Body of pancreas (tissue), 4 donors: ENCODE measurements at regions not wholly inside any gene's neighbourhood (a gene's known extent, or its start where the extent isn't known, plus 50 kb on each side); places are given as distances from the start of the nearest gene placed in this dataset.

Source experiments
- ATAC-seq: fragments of 150-250 bp; one replicate; pipeline ENCODE4 v1.9.1; 2016
- DNase-seq, 4 donors: peaks; one replicate each; pipeline ENCODE4 v3.0.0-alpha.2; 2019
- H3K27ac ChIP-seq, 4 donors: fragments of 200-600 bp; sonication (generic); 1 replicate in 3 of 4; 2 replicates in 1 of 4; pipeline versions ENCODE4 v1.5.1 to v1.6.1; 2016 to 2019; ENCODE audit warnings: mild to moderate bottlenecking in 1 of 4, mixed read lengths in 1 of 4, moderate library complexity in 1 of 4
- H3K27me3 ChIP-seq, 2 donors: fragments of 200-600 bp; sonication (generic); one replicate each; pipeline ENCODE4 v1.6.0; 2016; ENCODE audit warnings: mild to moderate bottlenecking in 1 of 2
- H3K36me3 ChIP-seq, 2 donors: fragments of 200-600 bp; sonication (generic); replicated peaks in 1 of 2; 2 replicates each; pipeline ENCODE4 v1.5.1; 2016; ENCODE audit warnings: low read depth in 2 of 2; ENCODE audit not compliant: insufficient read depth in 1 of 2
- H3K4me1 ChIP-seq: fragments of 200-600 bp; sonication (generic); one replicate; pipeline ENCODE4 v1.6.0; 2016
- H3K4me3 ChIP-seq, 2 donors: fragments of 200-600 bp; sonication (generic); 1 replicate in 1 of 2; 2 replicates in 1 of 2; pipeline ENCODE4 v1.5.1; 2016 to 2019
- H3K9me3 ChIP-seq, 3 donors: fragments of 200-600 bp; sonication (generic); 1 replicate in 2 of 3; 2 replicates in 1 of 3; pipeline ENCODE4 v1.5.1; 2016
- CTCF ChIP-seq, 7 experiments: fragments of 450-650 bp in 4 of 7; fragments of 200-600 bp in 3 of 7; sonication (generic) in 3 of 7; IDR thresholded peaks; one replicate each; pipeline ENCODE4 v1.5.1; 2016 to 2019; ENCODE audit warnings: antibody characterized with exemption in 7 of 7
- POLR2A ChIP-seq, 3 donors: fragments of 450-650 bp; IDR thresholded peaks; one replicate each; pipeline ENCODE4 v1.6.1; 2016; ENCODE audit warnings: antibody characterized with exemption in 3 of 3, mild to moderate bottlenecking in 2 of 3
- WGBS, 2 donors: methylation state at CpG; one replicate each; pipeline ENCODE4 v1.1.5; 2017; 5-methylcytosine and 5-hydroxymethylcytosine counted together
- intact Hi-C: fragments of 100-400 bp; cut with DNase I; formaldehyde crosslinking; loops from one replicate; pipeline ENCODE4 v1.15.1; 2023

GRCh38 chr3:64410226-64410625 lies 185.0 kb upstream of the PRICKLE2 start:
- WGBS, 2 donors = 82 to 92% methylated on average over 6 of the region's 6 CpGs

GRCh38 chr3:64408770-64409169 lies 183.5 kb upstream of the PRICKLE2 start:
- Histone ChIP-seq H3K9me3 (no peaks in the 10 kb centered on the region), H3K4me3 (no peak overlapping the region), H3K27ac (no peak overlapping the region), H3K36me3 (no peaks in the 10 kb centered on the region), H3K4me1 (no peaks in the 10 kb centered on the region), H3K27me3 (no peaks in the 10 kb centered on the region)
- TF ChIP-seq POLR2A (IDR thresholded peaks at IDR 0.05) (no peak), CTCF (IDR thresholded peaks at IDR 0.05) (no peak)
- DNase-seq (no peak), ATAC-seq (no peak)
- intact Hi-C loops = no loop called here

More at GRCh38 chr3:64410226-64410625, 185.0 kb upstream of the PRICKLE2 start:
- no peak overlapping the region for H3K4me3 ChIP-seq
- H3K9me3 ChIP-seq = no peaks in the 10 kb centered on the region
- no peaks in the 10 kb centered on the region for H3K27me3 ChIP-seq
- DNase-seq (no peak), ATAC-seq (no peak)
- no peak overlapping the region for H3K27ac ChIP-seq
- intact Hi-C loops = no loop called here
- no peaks in the 10 kb centered on the region for H3K4me1 ChIP-seq
- no peaks in the 10 kb centered on the region for H3K36me3 ChIP-seq
- no peak for TF ChIP-seq POLR2A (IDR thresholded peaks at IDR 0.05)
- no peak for TF ChIP-seq CTCF (IDR thresholded peaks at IDR 0.05)

GRCh38 chr3:64406271-64406670 lies 181.0 kb upstream of the PRICKLE2 start:
- Histone ChIP-seq H3K9me3 (no peaks in the 10 kb centered on the region), H3K4me1 (no peaks in the 10 kb centered on the region), H3K36me3 (no peaks in the 10 kb centered on the region), H3K27me3 (no peaks in the 10 kb centered on the region), H3K4me3 (no peak overlapping the region), H3K27ac (no peak overlapping the region)
- no peak for ATAC-seq
- no peak for DNase-seq
- intact Hi-C loops = no loop called here
- TF ChIP-seq POLR2A (IDR thresholded peaks at IDR 0.05) = no peak
- TF ChIP-seq CTCF (IDR thresholded peaks at IDR 0.05) = no peak
- 74 to 77% methylated on average over 3 of the region's 3 CpGs for WGBS, 2 donors

GRCh38 chr3:64405211-64405835 lies 180.1 kb upstream of the PRICKLE2 start:
- 91 to 95% methylated on average over 1 of the region's 1 CpG for WGBS, 2 donors
- Histone ChIP-seq H3K36me3 (no peaks in the 10 kb centered on the region), H3K4me3 (no peak overlapping the region), H3K4me1 (no peaks in the 10 kb centered on the region), H3K27me3 (no peaks in the 10 kb centered on the region), H3K9me3 (no peaks in the 10 kb centered on the region), H3K27ac (no peak overlapping the region)
- TF ChIP-seq POLR2A (IDR thresholded peaks at IDR 0.05) (no peak), CTCF (IDR thresholded peaks at IDR 0.05) (no peak)
- DNase-seq = no peak
- no peak for ATAC-seq
- intact Hi-C loops = no loop called here

GRCh38 chr3:64400706-64401105 lies 175.4 kb upstream of the PRICKLE2 start:
- Histone ChIP-seq H3K27me3 (no peaks in the 10 kb centered on the region), H3K4me3 (no peak overlapping the region), H3K4me1 (no peaks in the 10 kb centered on the region), H3K27ac (no peak overlapping the region), H3K9me3 (no peaks in the 10 kb centered on the region), H3K36me3 (no peaks in the 10 kb centered on the region)
- 65 to 76% methylated on average over 3 of the region's 3 CpGs for WGBS, 2 donors
- DNase-seq (no peak), ATAC-seq (no peak)
- no peak for TF ChIP-seq CTCF (IDR thresholded peaks at IDR 0.05)
- no peak for TF ChIP-seq POLR2A (IDR thresholded peaks at IDR 0.05)
- intact Hi-C loops = no loop called here
